Dendritic cell treated with granulocyte-macrophage colony-stimulating factor and Interleukin-4, amounts not matched to agents 40 ng/mL and 50 ng/mL, for 4 days (primary cell): ENCODE measurements at regions not wholly inside any gene's neighbourhood (a gene's known extent, or its start where the extent isn't known, plus 50 kb on each side); places are given as distances from the start of the nearest gene placed in this dataset.

Experiments used
- H3K27ac Mint-ChIP-seq: one replicate; pipeline ENCODE4 v1.8.0; 2022; ENCODE audit warnings: mild to moderate bottlenecking, mixed read lengths
- H3K27me3 Mint-ChIP-seq: one replicate; pipeline ENCODE4 v1.8.0; 2022; ENCODE audit warnings: mild to moderate bottlenecking, mixed read lengths
- H3K36me3 Mint-ChIP-seq: one replicate; pipeline ENCODE4 v1.8.0; 2022; ENCODE audit warnings: low read depth, mixed read lengths
- H3K4me1 Mint-ChIP-seq: one replicate; pipeline ENCODE4 v1.8.0; 2022; ENCODE audit warnings: low read depth, mixed read lengths
- H3K4me3 Mint-ChIP-seq: one replicate; pipeline ENCODE4 v1.8.0; 2022; ENCODE audit warnings: mild to moderate bottlenecking, moderate library complexity, mixed read lengths
- H3K9me3 Mint-ChIP-seq: one replicate; pipeline ENCODE4 v1.8.0; 2022; ENCODE audit warnings: mixed read lengths
- intact Hi-C: fragments of 100-400 bp; cut with micrococcal nuclease; formaldehyde crosslinking; loops from one replicate; pipeline ENCODE4 v1.15.0; 2022

DNA sequence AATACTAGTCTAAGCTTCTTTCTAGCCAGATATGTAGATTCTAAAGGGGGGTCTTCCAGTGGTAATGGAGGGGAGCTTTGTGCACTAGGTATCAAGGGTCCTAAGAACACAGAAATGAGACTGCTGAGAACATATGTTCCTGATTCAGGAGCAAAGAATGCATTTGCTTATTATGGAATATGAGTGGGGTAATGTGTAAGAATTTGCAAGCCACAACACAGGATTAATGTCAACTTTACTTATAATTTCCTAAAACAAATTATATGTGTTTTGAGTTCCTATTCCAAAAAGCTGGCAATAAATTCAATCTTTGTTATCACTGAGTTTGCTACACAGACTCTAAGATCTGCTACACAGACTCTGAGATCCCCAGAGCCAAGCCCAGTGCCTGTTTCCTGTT, 357.0 kb upstream of the PTBP2 start:
- peaks cover 20% of the 10 kb centered on the region for H3K9me3 Mint-ChIP-seq
- intact Hi-C loops = no loop called here

DNA sequence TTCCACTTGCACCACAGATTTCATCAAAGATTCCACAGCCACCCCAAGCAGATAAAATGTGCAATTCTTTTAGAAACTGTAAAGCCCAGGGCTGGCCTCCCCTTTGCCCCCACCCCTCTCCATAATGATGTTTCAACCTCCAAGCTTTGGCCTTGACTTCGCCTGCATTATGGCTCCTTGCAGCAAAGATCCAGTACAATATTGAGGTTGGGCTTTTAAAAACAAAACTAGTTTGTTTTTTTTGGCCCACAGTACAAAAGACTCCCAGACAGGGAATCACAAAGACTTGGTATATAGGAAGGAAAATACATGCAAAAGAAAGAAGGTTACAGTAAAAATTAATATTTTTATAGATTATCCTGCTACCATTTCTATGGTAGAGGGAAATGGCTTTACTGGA, 356.5 kb upstream of the PTBP2 start:
- Mint-ChIP-seq H3K4me1 (peaks cover 35% of the 10 kb centered on the region), H3K4me3 (no peak overlapping the region), H3K27me3 (no peaks in the 10 kb centered on the region)

More for the DNA sequence above, 357.0 kb upstream of the PTBP2 start:
- no peaks in the 10 kb centered on the region for H3K27me3 Mint-ChIP-seq
- peaks cover 35% of the 10 kb centered on the region for H3K4me1 Mint-ChIP-seq
- H3K36me3 Mint-ChIP-seq = no peaks in the 10 kb centered on the region
- H3K27ac Mint-ChIP-seq = no peak overlapping the region
- no peak overlapping the region for H3K4me3 Mint-ChIP-seq

DNA sequence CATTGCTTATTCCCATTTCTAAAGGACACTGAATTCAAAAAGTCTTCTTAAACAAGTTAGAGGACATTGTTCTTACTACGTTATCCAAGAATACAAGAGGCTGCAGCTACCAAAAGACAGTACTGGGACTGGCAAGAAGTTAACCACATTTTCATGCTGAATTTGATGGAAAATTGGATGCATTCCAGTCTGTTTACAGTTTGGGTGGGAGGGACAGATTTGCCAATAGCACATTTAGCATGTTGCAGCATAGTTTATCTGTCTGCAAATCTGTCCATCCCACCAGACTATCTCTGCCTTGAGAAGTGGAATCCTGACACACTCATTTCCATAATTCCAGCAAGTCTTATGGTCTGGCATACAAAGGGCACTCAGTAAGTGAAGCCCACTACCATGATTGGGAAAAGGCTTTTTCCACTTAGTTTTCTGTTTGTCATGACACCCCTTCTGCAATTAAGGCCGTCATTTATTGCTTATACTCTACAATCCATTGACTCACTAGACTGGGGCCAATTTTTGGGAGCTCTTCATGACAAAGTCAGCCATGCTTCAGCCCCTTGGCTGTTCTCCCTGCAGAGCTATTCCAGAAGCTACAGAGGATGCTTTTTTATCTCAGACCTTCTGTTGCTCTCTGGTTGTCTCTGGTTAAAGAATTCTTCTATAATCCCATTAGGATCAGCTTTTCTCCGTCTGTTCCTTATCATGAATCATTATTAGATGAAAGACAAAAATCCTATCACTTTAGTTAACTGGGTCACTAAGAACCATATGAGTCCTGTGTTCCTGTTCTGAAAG, 355.8 kb upstream of the PTBP2 start:
- intact Hi-C loops = no loop called here
- Mint-ChIP-seq H3K27me3 (no peaks in the 10 kb centered on the region), H3K36me3 (no peaks in the 10 kb centered on the region), H3K4me1 (peaks cover 30% of the 10 kb centered on the region), H3K4me3 (no peak overlapping the region), H3K27ac (no peak overlapping the region), H3K9me3 (peaks cover 17% of the 10 kb centered on the region)

More for the DNA sequence above, 356.5 kb upstream of the PTBP2 start:
- no peak overlapping the region for H3K27ac Mint-ChIP-seq
- intact Hi-C loops = no loop called here
- H3K36me3 Mint-ChIP-seq = no peaks in the 10 kb centered on the region
- peaks cover 20% of the 10 kb centered on the region for H3K9me3 Mint-ChIP-seq

GRCh38 chr1:96366516-96366915, 355.1 kb upstream of the PTBP2 start:
- Mint-ChIP-seq H3K27ac (no peak overlapping the region), H3K27me3 (no peaks in the 10 kb centered on the region), H3K4me1 (peaks cover 23% of the 10 kb centered on the region), H3K4me3 (no peak overlapping the region), H3K36me3 (no peaks in the 10 kb centered on the region), H3K9me3 (peaks cover 13% of the 10 kb centered on the region)
- intact Hi-C loops = no loop called here

DNA sequence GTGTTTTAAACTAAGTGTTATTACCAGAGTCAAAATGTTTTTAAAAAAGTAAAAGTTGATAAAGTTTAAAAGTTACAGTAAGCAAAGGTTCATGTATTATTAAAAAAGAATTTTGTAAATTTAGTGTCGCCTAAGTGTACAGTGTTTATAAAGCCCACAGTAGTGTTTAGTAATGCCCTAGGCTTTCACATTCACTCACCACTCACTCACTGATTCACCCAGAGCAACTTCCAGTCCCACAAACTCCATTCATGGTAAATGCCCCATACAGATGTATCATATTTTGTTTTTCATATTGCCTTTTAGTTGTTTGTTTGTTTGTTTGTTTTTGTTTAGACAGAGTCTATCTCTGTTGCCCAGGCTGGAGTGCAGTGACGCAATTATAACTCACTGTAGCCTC, 353.8 kb upstream of the PTBP2 start:
- H3K27ac Mint-ChIP-seq = no peak overlapping the region
- H3K9me3 Mint-ChIP-seq = peaks cover 9% of the 10 kb centered on the region
- intact Hi-C loops = no loop called here
- no peaks in the 10 kb centered on the region for H3K27me3 Mint-ChIP-seq
- no peaks in the 10 kb centered on the region for H3K36me3 Mint-ChIP-seq
- peaks cover 11% of the 10 kb centered on the region for H3K4me1 Mint-ChIP-seq
- no peak overlapping the region for H3K4me3 Mint-ChIP-seq

- intact Hi-C loops = no loop called here
These were observed 350.8 kb upstream of the PTBP2 start for GRCh38 chr1:96370757-96371156.

DNA sequence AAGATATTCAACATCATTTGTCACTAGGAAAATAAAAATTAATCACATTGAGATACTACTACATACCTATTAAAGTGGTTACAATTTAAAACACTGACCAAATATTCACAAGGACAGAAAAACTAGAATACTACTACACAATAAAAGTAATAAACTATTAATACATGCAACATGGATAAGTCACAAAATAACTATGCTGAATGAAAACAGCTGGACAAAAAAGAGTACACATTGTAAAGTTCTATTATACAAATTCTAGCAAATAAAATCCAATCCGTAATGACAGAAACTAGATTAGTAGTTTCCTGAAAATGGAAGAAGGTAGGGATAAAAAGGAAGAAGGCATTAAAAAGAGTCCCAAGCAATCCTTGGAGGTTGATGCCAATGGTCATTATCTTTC, 348.7 kb upstream of the PTBP2 start:
- no peak overlapping the region for H3K27ac Mint-ChIP-seq
- no peak overlapping the region for H3K4me3 Mint-ChIP-seq
- no peaks in the 10 kb centered on the region for H3K36me3 Mint-ChIP-seq
- intact Hi-C loops = no loop called here
- H3K27me3 Mint-ChIP-seq = no peaks in the 10 kb centered on the region
- no peaks in the 10 kb centered on the region for H3K4me1 Mint-ChIP-seq
- H3K9me3 Mint-ChIP-seq = peaks cover 12% of the 10 kb centered on the region

More at GRCh38 chr1:96370757-96371156, 350.8 kb upstream of the PTBP2 start:
- H3K36me3 Mint-ChIP-seq = no peaks in the 10 kb centered on the region
- no peak overlapping the region for H3K27ac Mint-ChIP-seq
- no peaks in the 10 kb centered on the region for H3K9me3 Mint-ChIP-seq
- H3K27me3 Mint-ChIP-seq = no peaks in the 10 kb centered on the region
- H3K4me3 Mint-ChIP-seq = no peak overlapping the region
- no peaks in the 10 kb centered on the region for H3K4me1 Mint-ChIP-seq

DNA sequence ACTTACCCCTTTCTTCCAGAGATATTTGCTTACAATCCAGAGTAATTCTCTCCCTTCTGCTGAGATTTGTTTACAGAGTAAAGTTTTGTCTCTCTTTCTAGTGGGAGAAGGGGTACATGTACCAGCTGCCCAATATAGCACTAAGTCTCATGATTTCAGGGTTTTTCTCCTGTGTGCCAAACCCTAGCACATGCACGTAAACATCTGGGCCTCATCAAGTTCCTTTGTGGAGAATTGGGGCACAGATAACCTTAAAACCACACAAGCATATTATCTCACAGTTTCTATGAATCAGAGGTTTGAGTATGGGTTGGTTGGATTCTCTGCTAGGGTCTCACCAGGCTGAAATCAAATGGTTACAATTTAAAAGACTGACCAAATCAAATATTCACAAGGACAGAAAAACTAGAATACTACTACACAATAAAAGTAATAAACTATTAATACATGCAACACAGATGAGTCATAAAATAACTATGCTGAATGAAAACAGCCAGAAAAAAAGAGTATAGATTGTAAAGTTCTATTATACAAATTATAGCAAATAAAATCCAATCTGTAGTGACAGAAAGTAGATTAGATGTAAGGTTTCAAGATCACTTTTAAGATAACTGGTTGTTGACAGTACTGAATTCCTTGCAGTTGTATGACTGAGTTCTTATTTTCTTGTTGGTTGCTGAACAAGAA, 347.4 kb upstream of the PTBP2 start:
- Mint-ChIP-seq H3K27ac (no peak overlapping the region), H3K36me3 (no peaks in the 10 kb centered on the region), H3K9me3 (peaks cover 17% of the 10 kb centered on the region), H3K27me3 (no peaks in the 10 kb centered on the region), H3K4me3 (no peak overlapping the region), H3K4me1 (no peaks in the 10 kb centered on the region)
- intact Hi-C loops = no loop called here

GRCh38 chr1:96376846-96377245, 344.7 kb upstream of the PTBP2 start:
- Mint-ChIP-seq H3K36me3 (no peaks in the 10 kb centered on the region), H3K27ac (no peak overlapping the region), H3K4me1 (no peaks in the 10 kb centered on the region), H3K9me3 (peaks cover 17% of the 10 kb centered on the region), H3K27me3 (no peaks in the 10 kb centered on the region), H3K4me3 (no peak overlapping the region)
- intact Hi-C loops = no loop called here

DNA sequence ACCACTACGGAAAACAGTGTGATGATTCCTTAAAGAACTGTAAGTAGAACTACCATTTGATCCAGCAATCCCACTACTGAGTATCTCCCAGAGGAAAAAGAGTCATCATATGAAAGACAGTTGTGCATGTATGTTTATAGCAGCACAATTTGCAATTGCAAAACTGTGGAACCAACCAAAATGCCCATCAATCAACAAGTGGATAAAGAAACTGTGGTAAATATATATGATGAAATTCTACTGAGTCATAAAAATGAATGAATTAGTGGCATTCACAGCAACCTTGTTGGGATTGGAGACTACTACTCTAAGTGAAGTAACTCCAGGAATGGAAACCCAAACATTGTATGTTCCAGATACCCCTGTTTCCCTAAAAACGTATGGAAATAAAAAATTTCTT, 337.0 kb upstream of the PTBP2 start:
- H3K9me3 Mint-ChIP-seq = peaks cover 28% of the 10 kb centered on the region

DNA sequence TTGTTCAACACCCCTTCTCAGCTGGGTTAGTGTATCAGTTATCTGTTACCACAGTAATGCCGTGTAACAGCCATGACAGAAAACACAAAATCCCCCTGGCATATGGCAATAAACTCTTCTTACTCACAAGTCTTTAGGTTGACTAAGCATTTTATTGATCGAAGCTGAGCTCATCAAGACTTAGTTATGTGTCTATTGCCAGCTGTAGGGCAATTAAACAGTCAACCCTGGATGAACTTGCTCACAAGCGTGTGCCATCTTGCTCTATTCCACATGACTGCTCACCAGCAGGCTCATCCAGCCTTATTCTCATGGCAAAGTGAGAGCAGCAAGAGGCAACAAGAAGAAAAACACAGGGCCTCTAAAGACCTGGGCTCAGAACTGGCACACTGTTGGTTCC, 333.8 kb upstream of the PTBP2 start:
- Mint-ChIP-seq H3K36me3 (no peaks in the 10 kb centered on the region), H3K4me3 (no peak overlapping the region), H3K9me3 (peaks cover 22% of the 10 kb centered on the region), H3K4me1 (no peaks in the 10 kb centered on the region), H3K27ac (no peak overlapping the region), H3K27me3 (no peaks in the 10 kb centered on the region)
- intact Hi-C loops = no loop called here

More for the DNA sequence above, 337.0 kb upstream of the PTBP2 start:
- no peaks in the 10 kb centered on the region for H3K27me3 Mint-ChIP-seq
- no peaks in the 10 kb centered on the region for H3K4me1 Mint-ChIP-seq
- no peak overlapping the region for H3K4me3 Mint-ChIP-seq
- H3K36me3 Mint-ChIP-seq = no peaks in the 10 kb centered on the region
- H3K27ac Mint-ChIP-seq = no peak overlapping the region
- intact Hi-C loops = no loop called here

DNA sequence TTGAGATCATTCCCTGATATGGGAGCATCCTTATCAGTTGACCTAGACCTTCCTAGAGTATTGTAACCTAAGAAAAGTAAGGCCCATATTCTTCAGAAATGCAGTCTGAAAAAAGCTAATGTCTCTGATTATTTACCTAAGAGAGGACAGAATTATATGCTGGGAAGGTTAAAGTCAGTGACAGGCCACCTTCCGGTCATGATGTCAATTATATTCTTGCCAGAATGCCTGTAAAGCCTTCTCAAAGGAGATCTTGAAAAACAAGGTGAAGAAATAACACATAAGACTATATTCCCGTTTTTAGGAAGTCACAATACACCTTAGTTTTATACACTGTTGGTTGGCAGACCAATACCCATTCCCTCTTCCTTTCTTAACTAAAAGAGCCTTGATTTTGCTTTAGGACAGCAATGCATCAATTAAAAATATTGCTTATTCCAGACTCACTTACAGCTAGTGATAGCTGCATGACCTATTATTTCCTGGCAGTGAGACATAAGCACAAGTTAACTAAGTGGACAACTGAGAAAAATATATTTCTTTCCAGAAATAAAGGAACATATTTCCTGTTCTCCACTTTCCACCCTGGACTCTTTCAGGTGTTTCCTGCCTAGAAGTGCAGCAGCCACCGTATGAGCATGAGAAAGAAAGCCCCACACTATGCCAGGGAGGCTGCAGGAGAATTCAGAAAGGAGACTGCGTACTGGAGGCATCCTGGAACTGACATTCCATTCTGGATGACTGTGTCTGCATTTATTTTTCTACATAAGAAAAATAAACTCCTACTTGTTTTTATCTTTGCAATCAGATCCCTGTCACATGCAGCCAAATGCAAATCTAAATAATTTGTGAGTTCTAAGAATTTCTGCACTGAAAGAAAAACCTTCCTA, 332.9 kb upstream of the PTBP2 start:
- Mint-ChIP-seq H3K4me3 (no peak overlapping the region), H3K4me1 (no peaks in the 10 kb centered on the region), H3K9me3 (peaks cover 20% of the 10 kb centered on the region), H3K27ac (no peak overlapping the region), H3K27me3 (no peaks in the 10 kb centered on the region), H3K36me3 (no peaks in the 10 kb centered on the region)
- intact Hi-C loops = no loop called here

DNA sequence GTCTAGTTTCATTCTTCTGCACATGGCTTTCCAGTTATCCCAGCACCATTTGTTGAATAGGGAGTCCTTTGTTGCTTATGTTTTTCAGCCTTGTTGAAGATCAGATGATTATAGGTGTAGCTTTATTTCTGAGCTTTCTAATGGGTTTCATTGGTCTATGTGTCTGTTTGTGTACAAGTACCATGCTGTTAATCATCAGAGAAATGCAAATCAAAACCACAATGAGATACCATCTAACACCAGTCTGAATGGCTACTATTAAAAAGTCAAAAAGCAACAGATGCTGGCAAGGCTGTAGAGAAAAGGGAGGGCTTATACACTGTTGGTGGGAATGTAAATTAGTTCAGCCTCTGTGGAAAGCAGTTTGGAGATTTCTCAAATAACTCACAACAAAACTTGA, 321.5 kb upstream of the PTBP2 start:
- peaks cover 9% of the 10 kb centered on the region for H3K9me3 Mint-ChIP-seq
- H3K36me3 Mint-ChIP-seq = no peaks in the 10 kb centered on the region
- H3K4me3 Mint-ChIP-seq = no peak overlapping the region
- H3K4me1 Mint-ChIP-seq = no peaks in the 10 kb centered on the region
- H3K27me3 Mint-ChIP-seq = no peaks in the 10 kb centered on the region
- no peak overlapping the region for H3K27ac Mint-ChIP-seq
- intact Hi-C loops = no loop called here

GRCh38 chr1:96409087-96409486, 312.5 kb upstream of the PTBP2 start:
- intact Hi-C loops = no loop called here
- H3K9me3 Mint-ChIP-seq = peaks cover 9% of the 10 kb centered on the region
- no peak overlapping the region for H3K27ac Mint-ChIP-seq

More at GRCh38 chr1:96409087-96409486, 312.5 kb upstream of the PTBP2 start:
- no peaks in the 10 kb centered on the region for H3K36me3 Mint-ChIP-seq
- H3K4me1 Mint-ChIP-seq = no peaks in the 10 kb centered on the region
- no peak overlapping the region for H3K4me3 Mint-ChIP-seq
- no peaks in the 10 kb centered on the region for H3K27me3 Mint-ChIP-seq
